ENCODE measurements at regions not wholly inside any gene's neighbourhood (a gene's known extent, or its start where the extent isn't known, plus 50 kb on each side); places are given as distances from the start of the nearest gene placed in this dataset.
"Not testable (repeated sequence)": the region's sequence is repeated elsewhere in the genome, so short reads cannot be mapped to it uniquely, and the experiment has no call there.

DNA sequence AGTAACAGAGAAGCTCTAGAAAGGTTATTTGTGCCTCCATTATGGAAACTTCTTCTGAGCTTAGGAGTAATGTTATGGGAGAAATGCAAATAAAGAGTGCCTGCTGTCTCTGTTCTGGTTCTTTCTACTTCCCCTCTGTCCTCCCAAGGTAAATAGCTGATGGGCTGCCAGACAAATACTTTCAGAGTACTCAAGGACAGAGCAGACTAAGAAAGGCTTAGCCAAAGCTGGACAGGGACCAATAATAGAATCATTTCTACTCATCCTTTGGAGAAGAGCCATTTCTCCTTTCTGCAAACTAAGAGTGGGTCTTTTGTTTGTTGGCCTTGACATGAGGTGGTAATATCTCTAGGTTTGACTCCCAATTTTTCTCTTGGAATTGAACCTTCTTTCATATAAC lies 136.1 kb downstream of the MID1IP1 start:
- FAIRE-seq (no peak), DNase-seq (ENCODE audit: insufficient read length, low spot score) (no peak)

DNA sequence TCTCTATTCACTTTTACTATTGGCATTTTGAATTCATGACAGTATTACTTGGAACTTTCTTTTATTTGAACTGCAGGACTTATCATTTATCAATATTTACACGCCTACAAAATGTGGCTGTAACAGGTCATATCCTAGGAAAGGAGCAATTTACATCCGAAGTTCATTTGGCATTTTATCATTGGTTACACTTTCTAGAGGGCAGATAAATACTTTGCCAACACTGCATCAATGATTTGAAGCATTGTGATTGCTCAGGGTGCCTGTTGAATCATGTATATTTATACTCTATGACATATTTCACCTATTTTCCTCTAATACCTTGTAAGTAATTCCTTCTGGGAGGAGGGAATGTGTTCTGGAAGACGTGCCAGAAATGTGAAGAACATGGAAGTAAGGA lies 136.7 kb downstream of the MID1IP1 start:
- peak; percentile 91 for FAIRE-seq

DNA sequence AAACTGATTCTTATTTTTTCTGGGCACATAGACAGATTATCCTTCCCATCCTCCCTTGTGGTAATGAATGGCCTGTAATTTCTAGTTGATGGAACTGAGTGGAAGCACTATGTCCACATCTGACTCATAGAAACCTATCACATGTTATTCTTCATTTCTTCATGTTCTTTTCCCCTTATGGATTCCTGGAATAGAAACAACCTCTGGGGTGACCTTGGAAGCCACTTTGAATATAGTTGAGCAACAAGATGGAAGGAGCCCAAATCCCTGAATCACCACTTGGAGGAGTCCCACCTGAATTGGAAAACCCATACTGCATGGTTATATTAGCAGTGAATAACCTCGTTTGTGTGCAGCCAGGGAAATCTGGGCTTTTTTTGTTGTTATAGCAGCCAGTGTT lies 137.8 kb downstream of the MID1IP1 start:
- FAIRE-seq, result no peak

More for the DNA sequence above, 136.7 kb downstream of the MID1IP1 start:
- no peak for DNase-seq (ENCODE audit: insufficient read length, low spot score)

DNA sequence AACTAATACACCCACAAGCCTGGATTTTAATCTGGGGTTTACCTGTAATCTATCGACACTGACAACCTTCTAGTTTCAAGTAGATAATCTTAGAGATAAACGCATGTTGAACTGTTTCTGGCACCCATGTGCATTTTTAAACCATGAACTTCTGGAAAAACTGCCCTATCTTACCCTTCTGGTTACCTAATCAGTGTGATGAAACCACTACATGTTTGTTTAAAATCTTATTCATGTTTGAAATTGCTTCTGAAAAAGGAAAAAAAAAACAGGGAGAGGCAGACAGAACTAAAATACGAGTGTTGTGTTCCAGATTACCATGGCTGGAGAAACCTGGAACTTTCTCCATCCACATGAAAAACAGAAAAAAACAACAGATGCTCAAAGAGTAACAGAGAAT lies 139.3 kb downstream of the MID1IP1 start:
- no peak for DNase-seq (ENCODE audit: insufficient read length, low spot score)
- no peak for FAIRE-seq

More for the DNA sequence above, 137.8 kb downstream of the MID1IP1 start:
- DNase-seq (ENCODE audit: insufficient read length, low spot score), result no peak

DNA sequence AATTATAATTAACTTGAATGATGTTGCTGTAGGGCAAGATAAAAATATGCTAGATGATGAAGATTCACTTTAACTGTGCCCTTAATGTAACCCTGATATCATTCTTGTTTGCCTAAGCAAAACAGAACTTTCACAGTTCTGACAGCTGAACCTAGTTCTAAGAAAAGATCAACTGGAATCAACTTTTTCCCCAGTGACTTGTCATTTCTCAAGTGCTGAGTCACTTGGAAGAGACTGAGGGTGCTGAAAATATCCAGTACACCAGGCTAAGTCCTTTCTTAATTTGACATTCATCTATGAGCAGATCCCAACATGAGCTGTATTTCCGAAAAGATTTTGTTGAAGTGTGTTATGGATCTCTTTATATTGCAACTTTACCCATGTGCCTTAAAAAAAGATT lies 140.4 kb downstream of the MID1IP1 start:
- no peak for DNase-seq (ENCODE audit: insufficient read length, low spot score)
- no peak for FAIRE-seq

DNA sequence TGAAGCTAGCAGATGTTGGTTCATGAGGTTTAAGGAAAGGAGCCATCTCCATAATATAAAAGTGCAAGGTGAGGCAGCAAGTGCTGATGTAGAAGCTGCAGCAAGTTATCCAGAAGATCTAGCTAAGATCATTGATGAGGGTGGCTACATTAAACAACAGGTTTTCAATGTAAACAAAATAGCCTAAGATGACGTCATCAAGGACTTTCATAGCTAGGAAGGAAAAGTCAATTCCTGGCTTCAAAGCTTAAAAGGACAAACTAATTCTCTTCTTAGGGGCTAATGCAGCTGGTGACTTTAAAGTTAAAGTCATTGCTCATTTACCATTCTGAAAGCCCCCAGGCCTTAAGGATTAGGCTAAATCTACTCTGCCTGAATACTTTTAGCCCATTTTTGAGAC lies 141.9 kb downstream of the MID1IP1 start:
- FAIRE-seq (no peak), DNase-seq (ENCODE audit: insufficient read length, low spot score) (no peak)

DNA sequence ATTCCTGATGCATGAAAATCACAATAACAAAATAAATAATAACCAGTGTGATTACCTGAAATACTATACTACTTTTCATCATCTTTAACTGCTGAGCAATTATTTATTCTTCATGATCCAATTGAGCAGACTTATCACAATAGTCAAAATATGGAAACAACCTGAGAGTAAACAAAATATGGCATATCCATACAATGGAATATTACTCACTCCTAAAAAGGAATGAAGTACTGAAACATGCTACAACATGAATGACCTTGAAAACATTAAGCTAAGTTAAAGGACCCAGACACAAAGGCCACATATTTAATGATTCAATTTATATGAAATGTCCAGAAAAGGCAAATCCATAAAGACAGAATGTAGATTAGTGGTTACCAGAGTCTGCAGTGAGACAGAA lies 146.8 kb downstream of the MID1IP1 start:
- peak; percentile 11 for FAIRE-seq
- no peak for DNase-seq (ENCODE audit: insufficient read length, low spot score)

DNA sequence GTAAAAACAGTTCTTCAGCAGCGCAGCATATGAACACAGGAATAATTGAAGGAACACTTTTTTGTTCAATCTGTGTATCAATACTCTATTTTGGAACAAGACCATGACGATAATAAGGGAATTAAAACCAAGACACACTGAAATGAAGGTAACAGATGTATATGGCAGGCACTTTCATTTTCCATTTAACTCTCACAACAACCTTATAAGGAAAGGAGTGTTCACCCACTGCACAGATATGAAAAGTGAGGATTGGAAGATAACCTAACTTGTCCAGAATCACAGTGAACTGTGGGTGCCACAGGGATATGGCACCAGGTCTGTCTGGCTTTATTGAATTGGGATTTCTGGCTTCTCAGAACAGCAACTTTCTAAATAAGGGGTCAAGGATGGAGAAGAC lies 153.3 kb downstream of the MID1IP1 start:
- DNase-seq (ENCODE audit: insufficient read length, low spot score) (no peak), FAIRE-seq (peak; percentile 70)

DNA sequence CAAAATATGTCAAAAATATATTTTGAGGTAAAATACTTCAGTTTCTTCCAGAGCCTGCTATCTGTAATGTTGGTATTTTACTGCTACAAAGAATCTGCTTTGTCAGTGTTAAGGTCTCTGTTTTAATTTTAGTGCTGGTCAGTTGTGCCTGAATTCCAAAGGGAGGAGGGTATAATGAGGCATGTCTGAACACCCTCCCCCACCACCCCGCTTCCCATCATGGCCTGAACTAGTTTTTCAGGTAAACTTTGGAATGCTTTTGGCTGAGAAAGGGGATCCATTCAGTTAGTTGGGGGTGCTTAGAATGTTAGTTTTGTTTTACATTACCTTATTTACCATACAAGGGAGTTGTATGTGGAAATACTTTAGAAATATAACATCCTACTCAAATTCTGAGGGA lies 158.5 kb downstream of the MID1IP1 start:
- FAIRE-seq, result no peak
- DNase-seq (ENCODE audit: insufficient read length, low spot score), result no peak

DNA sequence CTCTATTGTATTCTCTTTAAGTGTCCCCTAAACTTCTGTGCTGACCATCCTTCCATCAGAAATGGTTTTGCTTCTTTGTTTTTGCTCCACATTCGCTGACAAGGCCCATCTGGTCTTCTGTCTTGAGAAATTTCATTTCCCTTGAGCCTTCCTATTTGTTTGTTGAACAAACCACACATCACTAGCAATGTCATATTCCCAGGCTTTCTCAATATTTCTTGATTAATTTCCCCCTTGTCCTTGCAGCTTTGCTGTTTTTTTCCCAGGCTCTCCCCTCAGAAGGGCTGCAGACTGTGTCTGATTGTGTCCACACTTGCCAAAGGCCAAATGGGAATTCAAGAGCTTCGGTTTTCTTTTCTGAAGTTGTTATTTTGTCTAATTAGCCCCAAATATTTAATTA lies 158.9 kb downstream of the MID1IP1 start:
- FAIRE-seq (no peak), DNase-seq (ENCODE audit: insufficient read length, low spot score) (no peak)

DNA sequence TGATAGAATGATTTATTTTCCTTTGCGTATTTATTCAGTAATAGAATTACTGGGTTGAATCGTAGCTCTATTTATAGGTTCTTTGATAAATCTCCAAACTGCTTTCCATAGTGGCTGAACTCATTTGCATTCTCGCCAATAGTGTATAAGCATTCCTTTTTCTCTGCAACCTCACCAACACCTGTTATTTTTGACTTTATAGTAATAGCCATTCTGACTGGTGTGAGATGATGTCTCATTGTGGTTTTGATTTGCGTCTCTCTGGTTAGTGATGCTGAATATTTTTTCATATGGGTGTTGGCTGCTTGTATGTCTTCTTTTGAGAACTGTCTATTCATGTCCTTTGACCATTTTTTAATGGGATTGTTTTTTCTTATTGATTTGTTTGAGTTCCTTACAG lies 160.7 kb downstream of the MID1IP1 start:
- FAIRE-seq (peak; percentile 11), DNase-seq (ENCODE audit: insufficient read length, low spot score) (no peak)

DNA sequence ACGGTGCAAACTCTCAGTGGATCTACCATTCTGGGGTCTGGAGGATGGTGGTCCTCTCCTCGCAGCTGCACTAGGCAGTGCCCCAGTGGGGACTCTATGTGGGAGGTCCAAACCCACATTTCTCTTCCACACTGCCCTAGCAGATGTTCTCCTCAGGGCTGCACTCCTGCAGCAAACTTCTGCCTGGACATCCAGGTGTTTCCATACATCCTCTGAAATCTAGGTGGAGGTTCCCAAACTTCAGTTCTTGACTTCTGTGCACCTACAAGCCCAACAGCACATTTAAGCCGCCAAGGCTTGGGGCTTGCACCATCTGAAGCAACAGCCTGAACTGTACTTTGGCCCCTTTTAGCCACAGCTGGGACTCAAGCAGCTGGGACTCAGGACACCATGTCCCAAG lies 162.0 kb downstream of the MID1IP1 start:
- DNase-seq (ENCODE audit: insufficient read length, low spot score); FAIRE-seq: not testable (repeated sequence)

DNA sequence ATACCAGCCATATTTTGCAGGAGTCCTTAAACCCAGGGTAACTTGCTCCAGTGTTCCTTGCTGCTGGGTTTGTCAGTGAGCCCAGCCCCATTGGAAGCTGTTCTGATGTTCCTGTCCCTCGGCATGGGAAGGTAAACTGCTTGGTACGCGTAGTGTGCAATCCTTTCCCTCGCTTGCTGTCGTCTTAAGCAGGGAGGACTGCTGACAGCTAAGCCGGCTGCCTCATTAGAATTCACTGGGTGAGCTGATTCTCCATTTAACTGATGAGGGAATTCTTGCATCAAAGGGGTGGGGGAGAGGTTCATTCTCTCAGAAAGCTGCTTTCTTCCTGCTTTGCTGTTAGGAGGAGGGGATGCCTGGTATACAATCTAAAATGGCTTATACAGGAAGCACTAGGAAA lies 164.6 kb downstream of the MID1IP1 start:
- no peak for FAIRE-seq
- no peak for DNase-seq (ENCODE audit: insufficient read length, low spot score)

DNA sequence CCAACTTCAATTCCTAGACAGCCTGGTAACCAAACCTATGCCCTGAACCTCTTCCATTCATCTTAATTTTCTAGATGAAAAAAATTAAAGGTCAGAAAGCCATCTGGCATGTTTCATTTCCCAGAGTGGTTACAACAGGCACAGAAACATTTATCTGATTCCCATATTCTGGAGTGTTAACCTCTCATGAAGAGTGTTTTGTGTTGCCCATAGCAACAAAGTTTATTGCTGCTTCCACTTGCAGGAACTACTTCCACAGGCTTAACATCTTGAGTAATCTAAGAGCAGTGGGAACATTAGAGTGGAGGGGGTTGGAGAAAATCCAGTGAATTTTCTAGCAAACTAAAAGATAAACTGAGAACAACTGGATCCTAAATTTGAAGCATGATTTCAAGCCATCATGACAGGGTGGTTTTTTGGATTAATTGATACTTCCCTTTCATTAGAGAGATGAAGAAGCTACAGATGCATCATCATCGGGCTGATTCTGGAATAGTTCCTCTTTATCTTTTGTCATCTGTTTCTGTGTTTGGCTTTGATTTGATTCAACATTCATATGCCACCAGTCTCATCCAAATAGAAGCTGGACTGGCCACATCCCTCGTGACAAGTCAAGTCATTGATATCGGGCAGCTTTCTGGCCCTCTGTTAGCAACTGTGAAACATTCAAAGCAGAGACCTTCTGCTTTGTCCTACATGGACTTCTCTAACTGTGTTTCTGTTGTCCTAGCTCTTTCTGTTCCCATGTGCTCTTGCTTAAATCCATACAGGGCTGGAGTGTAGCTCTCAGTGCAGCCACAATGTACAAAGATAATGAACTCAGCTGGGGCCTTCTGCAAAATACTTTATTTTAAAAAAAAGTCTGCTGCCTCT lies 167.3 kb downstream of the MID1IP1 start:
- FAIRE-seq, result no peak
- no peak for DNase-seq (ENCODE audit: insufficient read length, low spot score)

DNA sequence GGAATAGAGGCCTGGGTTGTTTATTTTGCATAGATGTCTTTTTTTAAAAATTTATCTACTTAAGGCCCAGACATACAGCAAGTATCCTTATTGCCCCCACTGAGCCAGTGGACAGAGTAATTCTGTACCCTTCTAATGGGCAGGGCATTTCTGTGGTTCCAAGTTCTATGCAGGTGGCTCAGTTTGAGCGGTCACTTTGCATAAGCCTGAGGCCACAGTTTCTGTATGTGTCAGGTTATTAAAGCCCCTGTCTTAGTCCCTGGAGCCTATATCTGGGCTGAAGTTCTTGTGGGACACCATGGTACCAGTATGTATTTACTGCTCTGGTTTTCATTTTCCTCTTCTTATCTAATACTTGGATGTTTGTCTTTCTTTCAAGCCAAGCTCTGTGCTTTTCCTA lies 168.8 kb downstream of the MID1IP1 start:
- FAIRE-seq (peak; percentile 57), DNase-seq (ENCODE audit: insufficient read length, low spot score) (no peak)

DNA sequence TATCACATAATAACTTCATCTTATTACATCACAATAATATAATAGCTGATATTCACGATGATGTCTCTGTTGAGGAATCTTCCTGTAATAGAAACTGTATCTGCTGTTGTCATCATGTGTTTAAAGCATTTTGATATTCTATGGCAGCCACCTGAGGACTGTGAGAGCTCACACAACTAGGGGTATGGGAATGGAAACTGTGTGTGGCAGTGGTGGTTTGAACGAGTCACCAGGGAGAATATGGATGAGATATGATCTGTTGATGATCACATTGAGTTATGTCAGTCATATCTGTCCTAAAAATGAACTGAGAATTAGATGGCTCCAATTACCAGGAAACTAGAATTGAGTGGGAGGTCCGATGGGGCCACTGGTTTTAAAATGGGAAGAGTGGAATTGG lies 169.6 kb downstream of the MID1IP1 start:
- DNase-seq (ENCODE audit: insufficient read length, low spot score), result no peak
- FAIRE-seq, result peak; percentile 71

DNA sequence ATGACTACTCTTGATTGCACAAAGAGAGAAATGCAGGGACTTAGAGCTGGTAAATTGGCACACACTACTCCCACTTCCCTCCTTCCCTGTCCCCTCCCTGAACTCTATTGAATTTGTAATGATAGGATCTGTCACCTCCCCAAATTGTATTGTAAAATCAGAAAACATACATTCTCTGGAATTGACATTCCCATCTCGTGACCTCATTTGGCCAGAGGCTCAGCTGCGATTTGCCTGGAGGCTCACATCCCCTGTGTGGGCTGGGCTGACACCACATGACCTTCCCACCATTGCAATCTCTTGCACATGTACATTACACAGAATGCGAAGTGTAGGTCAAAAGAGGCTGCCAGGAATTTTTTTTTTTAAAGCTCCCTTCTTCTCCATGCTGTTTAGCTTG lies 172.1 kb downstream of the MID1IP1 start:
- FAIRE-seq (no peak), DNase-seq (ENCODE audit: insufficient read length, low spot score) (no peak)

DNA sequence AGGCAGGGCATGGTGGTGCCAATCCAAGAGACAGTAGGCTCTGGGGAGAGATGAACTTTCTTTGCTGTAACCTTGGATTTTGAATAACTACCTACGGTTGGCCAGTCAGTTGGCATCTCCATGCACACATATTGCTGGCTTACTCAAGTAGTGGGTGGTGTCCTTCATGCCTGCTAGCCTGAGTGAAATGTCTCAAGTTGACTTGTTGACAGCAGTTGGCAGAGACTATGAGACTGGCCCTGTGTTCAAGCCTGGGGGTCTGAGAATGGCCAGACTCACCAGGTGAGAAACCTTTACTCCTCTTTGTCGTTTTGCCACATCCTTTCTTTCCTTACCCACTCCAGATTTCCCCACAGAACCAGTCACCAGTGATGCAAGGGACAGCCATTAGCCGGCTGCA lies 173.3 kb downstream of the MID1IP1 start:
- FAIRE-seq (no peak), DNase-seq (ENCODE audit: insufficient read length, low spot score) (no peak)

DNA sequence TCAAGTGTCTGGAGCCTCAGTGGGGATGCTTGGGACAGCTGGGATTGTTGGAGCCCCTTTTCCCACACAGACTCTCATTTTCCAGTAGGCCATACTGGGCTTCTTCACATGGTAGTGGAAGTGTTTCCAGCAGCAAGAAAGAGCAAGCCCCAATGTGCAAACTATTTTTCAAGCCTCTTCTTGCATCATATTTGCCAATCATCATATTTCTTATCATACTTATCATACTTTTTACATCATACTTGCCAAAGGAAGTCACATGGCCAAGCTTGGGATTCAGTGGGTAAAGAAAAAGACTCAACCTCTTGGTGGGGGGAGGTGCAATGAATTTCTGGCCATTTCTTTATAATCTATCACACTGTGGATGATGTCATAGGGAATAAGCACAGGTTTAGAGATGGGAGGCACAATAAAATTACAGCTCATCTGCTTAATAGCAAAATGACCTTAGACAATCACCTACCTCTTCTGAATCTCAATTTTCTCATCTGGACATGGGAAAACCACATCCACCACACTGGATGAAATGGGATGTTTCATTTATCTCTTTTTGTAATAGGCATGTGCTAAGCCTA lies 174.2 kb downstream of the MID1IP1 start:
- DNase-seq (ENCODE audit: insufficient read length, low spot score), result no peak
- no peak for FAIRE-seq

DNA sequence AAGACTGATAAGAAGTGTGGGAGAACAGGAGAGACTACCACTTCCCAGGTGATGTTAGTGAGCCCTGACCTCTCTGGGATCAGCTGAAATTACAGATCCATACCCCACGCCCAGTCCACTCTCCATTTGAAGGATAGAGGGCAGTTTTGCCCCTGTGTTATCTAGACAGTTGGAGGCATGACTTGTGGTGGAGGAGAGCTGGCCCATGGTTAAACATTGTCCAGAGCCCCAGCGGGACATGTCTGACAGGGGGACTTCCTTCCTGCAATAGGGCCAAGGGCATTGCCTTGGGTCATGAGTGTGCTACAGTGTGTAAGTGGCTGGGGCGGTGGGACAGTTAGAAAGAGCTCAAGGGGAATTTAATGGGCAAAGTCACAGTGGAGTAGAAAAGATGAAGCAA lies 181.1 kb downstream of the MID1IP1 start:
- FAIRE-seq, result peak; percentile 94
- DNase-seq (ENCODE audit: insufficient read length, low spot score), result no peak

DNA sequence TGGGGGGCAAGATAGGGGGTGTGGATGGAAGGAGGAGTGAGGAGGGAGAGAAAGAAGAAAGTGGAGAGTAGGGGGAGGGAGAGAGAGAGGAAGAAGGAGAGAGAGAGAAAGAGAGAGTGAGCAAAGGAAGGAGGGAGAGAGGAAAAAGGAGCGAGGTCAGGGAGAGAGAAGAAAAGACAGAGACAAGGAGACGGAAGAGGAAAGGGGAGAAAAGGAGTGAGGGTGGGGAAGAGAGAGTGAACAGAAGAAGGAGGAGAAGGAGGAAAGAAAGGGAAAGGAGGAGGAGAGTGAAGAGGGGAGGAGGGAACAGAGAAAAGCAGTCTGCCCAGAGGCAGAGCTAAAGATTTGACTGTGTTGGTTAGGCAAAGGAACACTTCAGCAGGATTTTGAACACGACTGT lies 181.6 kb downstream of the MID1IP1 start:
- no peak for DNase-seq (ENCODE audit: insufficient read length, low spot score)
- FAIRE-seq, result no peak

DNA sequence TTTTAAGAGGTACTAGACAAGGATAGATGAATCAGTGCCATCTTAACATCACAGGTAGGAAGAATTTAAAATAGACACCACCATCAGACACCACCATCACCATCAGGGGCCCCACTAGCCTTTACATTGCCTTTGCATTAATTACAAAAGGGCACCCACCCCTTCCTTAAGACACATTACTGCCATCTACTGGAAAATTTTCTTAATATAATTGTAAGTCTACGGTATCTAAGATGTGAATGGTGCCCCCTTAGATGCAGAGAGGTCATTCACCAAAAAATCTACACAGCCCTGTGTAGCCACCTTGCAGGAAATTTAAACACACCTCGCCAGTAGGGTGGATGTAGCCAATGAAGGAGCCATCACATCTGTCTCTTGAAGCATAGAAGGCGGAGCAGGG lies 184.1 kb downstream of the MID1IP1 start:
- FAIRE-seq (peak; percentile 78), DNase-seq (ENCODE audit: insufficient read length, low spot score) (peak; percentile 7)

All from GM19239 (cell line).